ENCODE measurements at regions not wholly inside any gene's neighbourhood (a gene's known extent, or its start where the extent isn't known, plus 50 kb on each side); places are given as distances from the start of the nearest gene placed in this dataset.

GRCh38 chr11:92727123-92727522 lies 242.3 kb upstream of the MTNR1B start:
- TF ChIP-seq SP1 (IDR thresholded peaks at IDR 0.05) (no peak), FOXM1 (IDR thresholded peaks at IDR 0.05; ENCODE audit: borderline replicate concordance) (no peak), NFRKB (IDR thresholded peaks at IDR 0.05) (no peak), TARDBP (IDR thresholded peaks at IDR 0.05) (no peak), ZNF384 (IDR thresholded peaks at IDR 0.05) (no peak), BHLHE40 (IDR thresholded peaks at IDR 0.05; ENCODE audit: borderline replicate concordance) (no peak), SUZ12 (IDR thresholded peaks at IDR 0.05) (no peak)

Measured in HEK293T (cell line).